ENCODE measurements at regions not wholly inside any gene's neighbourhood (a gene's known extent, or its start where the extent isn't known, plus 50 kb on each side); places are given as distances from the start of the nearest gene placed in this dataset.
A peak's percentile ranks its signal among the peaks of the same experiment; 100 is the strongest.

DNA sequence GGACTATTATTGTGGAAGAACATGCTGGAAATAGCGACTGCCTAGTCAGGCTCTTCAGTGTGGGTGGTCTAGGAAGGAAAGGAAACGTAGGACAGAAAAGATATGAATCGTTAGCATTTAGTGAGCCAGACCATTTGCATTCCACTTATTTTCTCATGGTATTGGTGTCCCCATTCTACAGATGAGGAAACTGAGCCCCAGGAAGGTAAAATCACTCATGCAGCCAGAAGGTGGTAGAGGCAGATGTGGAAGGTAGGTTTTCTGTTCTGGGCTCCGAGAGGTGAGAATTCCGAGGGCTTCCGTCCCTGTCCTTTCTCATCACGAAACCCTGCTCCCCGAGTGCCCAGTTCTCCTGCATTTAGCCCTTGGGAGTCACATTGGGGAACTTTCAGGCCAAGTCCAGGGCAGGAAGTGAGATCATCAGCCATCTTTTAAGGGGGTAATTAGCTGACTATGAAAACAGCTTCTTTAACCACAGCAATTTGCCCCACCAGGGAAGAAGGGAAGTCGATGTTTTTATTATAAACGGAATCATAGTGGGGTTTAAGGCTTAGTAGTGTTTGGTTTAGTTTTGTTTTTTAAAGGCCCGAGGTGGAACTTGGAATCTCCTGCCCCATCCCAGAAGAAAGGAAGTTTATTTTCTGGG lies 110.7 kb upstream of the IRX3 start:
- H3F3A ChIP-seq (ENCODE audit: insufficient read depth): no peaks in the 10 kb centered on the region
- H3K79me2 ChIP-seq (ENCODE audit: insufficient read depth): no peaks in the 10 kb centered on the region
- H3K4me1 ChIP-seq (ENCODE audit: insufficient read depth): peaks cover 10% of the 10 kb centered on the region
- no peak overlapping the region for H3K9ac ChIP-seq
- peak; percentile 12 for DNase-seq
- H3K4me2 ChIP-seq (ENCODE audit: unreplicated experiment): no peak overlapping the region
- no peak overlapping the region for H3K27ac ChIP-seq
- H3K36me3 ChIP-seq (ENCODE audit: low read depth): no peaks in the 10 kb centered on the region
- WGBS, 2 experiments (ENCODE audit: low coverage in 1 of 2, low lambda C conversion rate in 2 of 2, missing lambda C conversion rate in 2 of 2): 81 to 83% methylated on average over 11 of the region's 11 CpGs
- no peaks in the 10 kb centered on the region for H4K20me1 ChIP-seq (ENCODE audit: insufficient read depth)
- no peak overlapping the region for H2AFZ ChIP-seq
- H3K9me2 ChIP-seq (ENCODE audit: insufficient read depth): no peaks in the 10 kb centered on the region
- no peaks in the 10 kb centered on the region for H3K27me3 ChIP-seq (replicated peaks; ENCODE audit: insufficient read depth)
- no peak overlapping the region for H3K4me3 ChIP-seq
- in situ Hi-C loops (cut with MboI): no loop called here
- TF ChIP-seq EZH2 (IDR thresholded peaks at IDR 0.05; ENCODE audit: insufficient read depth, poor library complexity, severe bottlenecking) (no peak), EZH2phosphoT487 (IDR thresholded peaks at IDR 0.05; ENCODE audit: insufficient read depth, low read depth) (no peak)
- no peaks in the 10 kb centered on the region for H3K9me3 ChIP-seq (ENCODE audit: low read depth)

GRCh38 chr16:54389836-54390494 lies 103.4 kb upstream of the IRX3 start:
- in situ Hi-C loops (cut with MboI): no loop called here
- TF ChIP-seq EZH2 (IDR thresholded peaks at IDR 0.05; ENCODE audit: insufficient read depth, poor library complexity, severe bottlenecking) (no peak), EZH2phosphoT487 (IDR thresholded peaks at IDR 0.05; ENCODE audit: insufficient read depth, low read depth) (no peak)
- WGBS, 2 experiments (ENCODE audit: low coverage in 1 of 2, low lambda C conversion rate in 2 of 2, missing lambda C conversion rate in 2 of 2): 77 to 87% methylated on average over 8 of the region's 8 CpGs

DNA sequence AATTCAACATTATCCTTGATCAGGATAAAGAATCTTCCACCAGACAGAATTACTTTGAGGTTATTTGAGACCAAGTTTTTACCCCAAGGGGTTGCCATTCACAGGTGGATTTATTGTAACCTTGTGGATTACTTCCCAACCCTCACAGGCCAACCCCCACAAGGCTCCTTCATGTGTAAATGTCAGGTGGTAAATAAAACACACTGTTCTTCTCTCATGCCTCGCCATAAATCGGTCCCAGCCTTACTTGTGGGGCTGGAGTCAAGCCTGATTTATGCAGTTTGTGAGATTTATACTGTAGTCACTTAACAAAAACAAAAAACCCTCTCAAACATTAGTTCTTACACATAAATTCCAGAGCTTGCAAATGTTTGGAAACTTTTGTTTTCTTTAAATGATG lies 98.6 kb upstream of the IRX3 start:
- Histone ChIP-seq H3K9me3 (ENCODE audit: low read depth) (no peaks in the 10 kb centered on the region), H3K27ac (no peak overlapping the region), H3K9me2 (ENCODE audit: insufficient read depth) (no peaks in the 10 kb centered on the region), H3K79me2 (ENCODE audit: insufficient read depth) (no peaks in the 10 kb centered on the region), H3K4me2 (ENCODE audit: unreplicated experiment) (no peak overlapping the region), H3K4me1 (ENCODE audit: insufficient read depth) (peaks cover 6% of the 10 kb centered on the region; the same call in 1 of the 2 replicates), H4K20me1 (ENCODE audit: insufficient read depth) (no peaks in the 10 kb centered on the region), H3K4me3 (no peak overlapping the region), H3K27me3 (replicated peaks; ENCODE audit: insufficient read depth) (no peaks in the 10 kb centered on the region), H3F3A (ENCODE audit: insufficient read depth) (no peaks in the 10 kb centered on the region), H3K36me3 (ENCODE audit: low read depth) (no peaks in the 10 kb centered on the region), H2AFZ (no peak overlapping the region), H3K9ac (no peak overlapping the region)
- DNase-seq: no peak
- no peak for TF ChIP-seq EZH2 (IDR thresholded peaks at IDR 0.05; ENCODE audit: insufficient read depth, poor library complexity, severe bottlenecking)
- no peak for TF ChIP-seq EZH2phosphoT487 (IDR thresholded peaks at IDR 0.05; ENCODE audit: insufficient read depth, low read depth)
- WGBS, 2 experiments (ENCODE audit: low coverage in 1 of 2, low lambda C conversion rate in 2 of 2, missing lambda C conversion rate in 2 of 2): 90% methylated on average over 2 of the region's 2 CpGs
- in situ Hi-C loops (cut with MboI): no loop called here

More at GRCh38 chr16:54389836-54390494, 103.4 kb upstream of the IRX3 start:
- Histone ChIP-seq H3K4me3 (no peak overlapping the region), H3K27me3 (replicated peaks; ENCODE audit: insufficient read depth) (no peaks in the 10 kb centered on the region), H3K4me1 (ENCODE audit: insufficient read depth) (peaks cover 6% of the 10 kb centered on the region; the same call in 1 of the 2 replicates), H3F3A (ENCODE audit: insufficient read depth) (no peaks in the 10 kb centered on the region), H4K20me1 (ENCODE audit: insufficient read depth) (no peaks in the 10 kb centered on the region), H3K9me3 (ENCODE audit: low read depth) (no peaks in the 10 kb centered on the region), H3K9ac (no peak overlapping the region), H2AFZ (no peak overlapping the region), H3K27ac (no peak overlapping the region), H3K79me2 (ENCODE audit: insufficient read depth) (no peaks in the 10 kb centered on the region), H3K9me2 (ENCODE audit: insufficient read depth) (no peaks in the 10 kb centered on the region), H3K36me3 (ENCODE audit: low read depth) (no peaks in the 10 kb centered on the region), H3K4me2 (ENCODE audit: unreplicated experiment) (no peak overlapping the region)
- no peak for DNase-seq

GRCh38 chr16:54381601-54382313 lies 95.2 kb upstream of the IRX3 start:
- Histone ChIP-seq H3K27me3 (replicated peaks; ENCODE audit: insufficient read depth) (0 out of 2 replicates have a peak, but pooled peaks cover 5% of the 10 kb centered on the region), H3K9me2 (ENCODE audit: insufficient read depth) (no peaks in the 10 kb centered on the region), H3K79me2 (ENCODE audit: insufficient read depth) (no peaks in the 10 kb centered on the region), H2AFZ (no peak overlapping the region), H3K36me3 (ENCODE audit: low read depth) (no peaks in the 10 kb centered on the region), H3K9ac (no peak overlapping the region), H3K27ac (no peak overlapping the region), H3K4me1 (ENCODE audit: insufficient read depth) (no peaks in the 10 kb centered on the region), H3K9me3 (ENCODE audit: low read depth) (no peaks in the 10 kb centered on the region), H4K20me1 (ENCODE audit: insufficient read depth) (no peaks in the 10 kb centered on the region), H3K4me3 (no peak overlapping the region), H3K4me2 (ENCODE audit: unreplicated experiment) (no peak overlapping the region), H3F3A (ENCODE audit: insufficient read depth) (no peaks in the 10 kb centered on the region)
- no peak for TF ChIP-seq EZH2 (IDR thresholded peaks at IDR 0.05; ENCODE audit: insufficient read depth, poor library complexity, severe bottlenecking)
- TF ChIP-seq EZH2phosphoT487 (IDR thresholded peaks at IDR 0.05; ENCODE audit: insufficient read depth, low read depth): no peak
- no peak for DNase-seq
- 84 to 85% methylated on average over 12 of the region's 12 CpGs for WGBS, 2 experiments (ENCODE audit: low coverage in 1 of 2, low lambda C conversion rate in 2 of 2, missing lambda C conversion rate in 2 of 2)
- in situ Hi-C loops (cut with MboI): no loop called here

Measured in GM23248 (cell line).